SK-N-SH (cell line): ENCODE measurements at regions not wholly inside any gene's neighbourhood (a gene's known extent, or its start where the extent isn't known, plus 50 kb on each side); places are given as distances from the start of the nearest gene placed in this dataset.

Source experiments
- CTCF ChIA-PET: fragments of 300-600, 350-600 bp; formaldehyde crosslinking; extraction: SDS; loops from one replicate; lab custom pipeline; 2021; lab: Yijun Ruan, JAX
- POLR2A ChIA-PET: fragments of 350-600 bp; sonication (Branson Sonifier 250); formaldehyde crosslinking; extraction: SDS; loops from one replicate; lab custom pipeline; 2020; ENCODE audit warnings: antibody characterized with exemption, inconsistent platforms; lab: Yijun Ruan, JAX
- DNase-seq: peaks from one replicate; pipeline ENCODE4 v3.0.0; 2012
- H2AFZ ChIP-seq: fragments of 200-600 bp; sonication (generic); 2 replicates; pipeline ENCODE4 v1.8.1; 2016; ENCODE audit warnings: antibody characterized with exemption, mild to moderate bottlenecking, low read depth
- H3F3A ChIP-seq: fragments of 200-600 bp; sonication (generic); replicated peaks from 2 replicates; pipeline ENCODE3; 2016; ENCODE audit warnings: antibody characterized with exemption, mild to moderate bottlenecking; ENCODE audit not compliant: insufficient read depth
- H3K27ac ChIP-seq, 2 experiments: fragments of 200-500 bp in 1 of 2; fragments of 200-600 bp in 1 of 2; sonication (Bioruptor generic) in 1 of 2; sonication (generic), shearing (Covaris generic) in 1 of 2; 2 replicates each; pipeline versions ENCODE4 v1.5.1 to v1.6.1; 2014 to 2016; ENCODE audit warnings: low read depth in 2 of 2, inconsistent platforms in 1 of 2, low read length in 1 of 2, mild to moderate bottlenecking in 1 of 2, mixed read lengths in 1 of 2
- H3K27me3 ChIP-seq: fragments of 200-600 bp; sonication (generic), shearing (Covaris generic); 2 replicates; pipeline ENCODE4 v1.6.1; 2016; ENCODE audit warnings: mixed run types; ENCODE audit not compliant: insufficient read depth
- H3K36me3 ChIP-seq, 2 experiments: fragments of 200-500 bp in 1 of 2; fragments of 200-600 bp in 1 of 2; sonication (Bioruptor generic) in 1 of 2; sonication (generic) in 1 of 2; replicated peaks in 1 of 2; 2 replicates each; pipeline versions ENCODE3 to v1.5.1; 2014 to 2016; ENCODE audit warnings: low read length in 1 of 2, mild to moderate bottlenecking in 1 of 2; ENCODE audit not compliant: insufficient read depth in 2 of 2, control insufficient read depth in 1 of 2
- H3K4me1 ChIP-seq, 2 experiments: fragments of 200-500 bp in 1 of 2; fragments of 200-600 bp in 1 of 2; sonication (Bioruptor generic) in 1 of 2; sonication (generic), shearing (Covaris generic) in 1 of 2; 2 replicates each; pipeline versions ENCODE4 v1.5.1 to v1.6.1; 2014 to 2016; ENCODE audit warnings: low read depth in 1 of 2, low read length in 1 of 2, mixed run types in 1 of 2; ENCODE audit not compliant: insufficient read depth in 2 of 2, control insufficient read depth in 1 of 2
- H3K4me2 ChIP-seq: fragments of 200-600 bp; sonication (generic), shearing (Covaris generic); 2 replicates; pipeline ENCODE4 v1.6.1; 2017; ENCODE audit warnings: mixed run types
- H3K4me3 ChIP-seq, 2 experiments: fragments of 200-500 bp in 1 of 2; fragments of 200-600 bp in 1 of 2; sonication (Bioruptor generic) in 1 of 2; sonication (generic), shearing (Covaris generic) in 1 of 2; 2 replicates each; pipeline versions ENCODE4 v1.5.1 to v1.8.1; 2014 to 2016; ENCODE audit warnings: low read depth in 2 of 2, inconsistent platforms in 1 of 2, low read length in 1 of 2, mild to moderate bottlenecking in 1 of 2, mixed read lengths in 1 of 2, moderate library complexity in 1 of 2
- H3K79me2 ChIP-seq: fragments of 200-600 bp; sonication (generic); 2 replicates; pipeline ENCODE4 v1.8.1; 2017; ENCODE audit warnings: mild to moderate bottlenecking; ENCODE audit not compliant: insufficient read depth
- H3K9ac ChIP-seq: fragments of 200-600 bp; sonication (generic); 2 replicates; pipeline ENCODE4 v1.6.1; 2017; ENCODE audit warnings: mixed run types
- H3K9me2 ChIP-seq: fragments of 200-600 bp; sonication (generic); 2 replicates; pipeline ENCODE4 v1.6.1; 2017; ENCODE audit warnings: mixed run types
- H3K9me3 ChIP-seq: fragments of 200-600 bp; sonication (generic); 2 replicates; pipeline ENCODE4 v1.6.1; 2017; ENCODE audit warnings: mixed run types, mild to moderate bottlenecking, moderate library complexity
- H4K20me1 ChIP-seq: fragments of 200-600 bp; sonication (generic); 2 replicates; pipeline ENCODE4 v1.6.1; 2017; ENCODE audit warnings: mild to moderate bottlenecking, mixed run types; ENCODE audit not compliant: insufficient read depth
- EZH2phosphoT487 ChIP-seq: fragments of 200-600 bp; sonication (generic); IDR thresholded peaks from 2 replicates; pipeline ENCODE4 v1.6.1; 2017; ENCODE audit warnings: low read depth, mixed run types, mild to moderate bottlenecking, antibody characterized with exemption, moderate library complexity, borderline replicate concordance
- FOSL2 ChIP-seq: IDR thresholded peaks from 2 replicates; pipeline ENCODE4 v1.4.0; 2012; ENCODE audit warnings: low read depth, mild to moderate bottlenecking, moderate library complexity, borderline replicate concordance
- FOXM1 ChIP-seq: IDR thresholded peaks from 2 replicates; pipeline ENCODE4 v1.4.0; 2012; ENCODE audit warnings: low read depth, mild to moderate bottlenecking
- GABPA ChIP-seq: IDR thresholded peaks from 2 replicates; pipeline ENCODE4 v1.4.0; 2012; ENCODE audit warnings: low read depth, mild to moderate bottlenecking
- GATA2 ChIP-seq: sonication (generic); formaldehyde crosslinking; IDR thresholded peaks from 2 replicates; pipeline ENCODE4 v1.5.0; 2020; ENCODE audit warnings: mild to moderate bottlenecking, missing genetic modification reagents
- JUND ChIP-seq: IDR thresholded peaks from 2 replicates; pipeline ENCODE4 v1.4.0; 2012
- MAX ChIP-seq: IDR thresholded peaks from 2 replicates; pipeline ENCODE4 v1.4.0; 2012; ENCODE audit warnings: low read depth
- MXI1 ChIP-seq: IDR thresholded peaks from 2 replicates; pipeline ENCODE4 v1.6.1; 2012; ENCODE audit warnings: mild to moderate bottlenecking, low read depth, low read length, improper control_type of control experiment
- NFIC ChIP-seq: IDR thresholded peaks from 2 replicates; pipeline ENCODE4 v1.4.0; 2012; ENCODE audit warnings: borderline replicate concordance
- RAD21 ChIP-seq: IDR thresholded peaks from 2 replicates; pipeline ENCODE4 v1.6.1; 2012; ENCODE audit warnings: mild to moderate bottlenecking, low read length
- RFX5 ChIP-seq: IDR thresholded peaks from 2 replicates; pipeline ENCODE4 v1.6.1; 2012; ENCODE audit warnings: mild to moderate bottlenecking, improper control_type of control experiment, low read length
- SIN3A ChIP-seq: IDR thresholded peaks from 2 replicates; pipeline ENCODE4 v1.6.1; 2012; ENCODE audit warnings: low read depth, mild to moderate bottlenecking, low read length, moderate library complexity, borderline replicate concordance
- USF1 ChIP-seq: IDR thresholded peaks from 2 replicates; pipeline ENCODE4 v1.4.0; 2012; ENCODE audit warnings: low read depth, borderline replicate concordance
- WGBS: methylation state at CpG from one replicate; pipeline ENCODE4 v1.1.6; 2017; ENCODE audit warnings: low lambda C conversion rate; 5-methylcytosine and 5-hydroxymethylcytosine counted together

GRCh38 chr5:89267788-89268187, 384.8 kb upstream of the MEF2C start:
- Histone ChIP-seq H3K9me2 (no peaks in the 10 kb centered on the region), H3K79me2 (no peaks in the 10 kb centered on the region), H3K4me3 (no peak overlapping the region), H3K4me1 (no peaks in the 10 kb centered on the region), H3K27me3 (no peaks in the 10 kb centered on the region), H3K4me2 (no peak overlapping the region), H3K9ac (no peak overlapping the region), H2AFZ (no peak overlapping the region), H3F3A (no peaks in the 10 kb centered on the region), H3K9me3 (no peaks in the 10 kb centered on the region), H3K36me3 (no peaks in the 10 kb centered on the region), H3K27ac (no peak overlapping the region), H4K20me1 (no peaks in the 10 kb centered on the region)
- no peak for DNase-seq
- 60% methylated on average over 2 of the region's 2 CpGs for WGBS
- TF ChIP-seq NFIC (no peak), GABPA (no peak), FOSL2 (no peak), SIN3A (no peak), JUND (no peak), USF1 (no peak), GATA2 (no peak), RFX5 (no peak), RAD21 (no peak), FOXM1 (no peak), MXI1 (no peak), EZH2phosphoT487 (no peak)
- ChIA-PET CTCF (interaction anchor here (0.6 kb wide), 1 partner anchor 368 kb away, joined by 3 read pairs; no protein-coding TSS in a partner anchor), POLR2A (no interaction called here)

GRCh38 chr5:89265511-89266179, 382.7 kb upstream of the MEF2C start:
- Histone ChIP-seq H3K4me1 (no peaks in the 10 kb centered on the region), H3K9ac (no peak overlapping the region), H2AFZ (no peak overlapping the region), H3K9me3 (no peaks in the 10 kb centered on the region), H3F3A (no peaks in the 10 kb centered on the region), H3K27me3 (no peaks in the 10 kb centered on the region), H3K9me2 (no peaks in the 10 kb centered on the region), H3K4me2 (no peak overlapping the region), H4K20me1 (no peaks in the 10 kb centered on the region), H3K4me3 (no peak overlapping the region), H3K79me2 (no peaks in the 10 kb centered on the region), H3K36me3 (no peaks in the 10 kb centered on the region), H3K27ac (no peak overlapping the region)
- POLR2A ChIA-PET, result no interaction called here
- no peak for DNase-seq
- TF ChIP-seq FOSL2, result peak; percentile 29; the same call in 1 of the 2 replicates
- TF ChIP-seq FOXM1, result no peak
- peak; percentile 32; the same call in 1 of the 2 replicates for TF ChIP-seq JUND
- TF ChIP-seq MAX, result 0 out of 2 replicates have a peak, but pooled peaks have one; percentile 15
- CTCF ChIA-PET, result no interaction called here
- WGBS, result 83% methylated on average over 5 of the region's 5 CpGs
